ENCODE measurements at regions not wholly inside any gene's neighbourhood (a gene's known extent, or its start where the extent isn't known, plus 50 kb on each side); places are given as distances from the start of the nearest gene placed in this dataset.

- TF ChIP-seq POLR2AphosphoS5 (IDR thresholded peaks at IDR 0.05; ENCODE audit: low read depth, low read length) (no peak), REST (IDR thresholded peaks at IDR 0.05; ENCODE audit: insufficient read depth in 1 of 2, low read depth in 2 of 2, low read length in 2 of 2) (no peak), TAF1 (IDR thresholded peaks at IDR 0.05; ENCODE audit: borderline replicate concordance, insufficient read depth, low read length) (no peak)
These were observed 658.7 kb upstream of the SEL1L start for GRCh38 chr14:82192387-82192786.
